SU-DHL-6 (cell line): ENCODE measurements at regions not wholly inside any gene's neighbourhood (a gene's known extent, or its start where the extent isn't known, plus 50 kb on each side); places are given as distances from the start of the nearest gene placed in this dataset.

Source experiments
- CTCF ChIP-seq: fragments of 200-600 bp; sonication (generic); IDR thresholded peaks from one replicate; pipeline ENCODE4 v1.5.1; 2017; ENCODE audit warnings: antibody characterized with exemption, mild to moderate bottlenecking, low read length, moderate library complexity; ENCODE audit not compliant: insufficient read depth, poor library complexity, severe bottlenecking
- EZH2phosphoT487 ChIP-seq: fragments of 200-600 bp; sonication (generic), shearing (Covaris generic); conservative IDR thresholded peaks from 2 replicates; pipeline ENCODE4 v1.6.1; 2018; ENCODE audit warnings: mild to moderate bottlenecking, antibody characterized with exemption, low read length, moderate library complexity, mixed read lengths

- TF ChIP-seq CTCF (no peak), EZH2phosphoT487 (no peak)
Measured at GRCh38 chr20:55172310-55173002, 697.1 kb downstream of the DOK5 start.
